ENCODE measurements at regions not wholly inside any gene's neighbourhood (a gene's known extent, or its start where the extent isn't known, plus 50 kb on each side); places are given as distances from the start of the nearest gene placed in this dataset.
"Not testable (repeated sequence)": the region's sequence is repeated elsewhere in the genome, so short reads cannot be mapped to it uniquely, and the experiment has no call there.

GRCh38 chr6:26175033-26175427 lies 87.8 kb downstream of the HFE start:
- no peak for DNase-seq

GRCh38 chr6:26175428-26176181 lies 88.4 kb downstream of the HFE start:
- DNase-seq: peak; percentile 84

- DNase-seq: no peak
Measured at GRCh38 chr6:26179675-26180074, 92.4 kb downstream of the HFE start.

GRCh38 chr6:26180346-26180745 lies 93.1 kb downstream of the HFE start:
- DNase-seq: no peak

GRCh38 chr6:26183237-26183580 lies 96.0 kb downstream of the HFE start:
- no peak for DNase-seq

GRCh38 chr6:26183581-26184366 lies 96.5 kb downstream of the HFE start:
- peak; percentile 90 for DNase-seq

GRCh38 chr6:26184367-26184891 lies 97.2 kb downstream of the HFE start:
- no peak for DNase-seq

GRCh38 chr6:26185004-26185403 lies 97.8 kb downstream of the HFE start:
- DNase-seq: no peak

GRCh38 chr6:26185802-26186201 lies 98.6 kb downstream of the HFE start:
- DNase-seq: no peak

- no peak for DNase-seq
Measured at GRCh38 chr6:26186652-26187051, 99.4 kb downstream of the HFE start.

GRCh38 chr6:26187292-26187691 lies 100.1 kb downstream of the HFE start:
- no peak for DNase-seq

- DNase-seq: peak; percentile 73
Measured at GRCh38 chr6:26187981-26188635, 100.9 kb downstream of the HFE start.

- not testable (repeated sequence) for DNase-seq
Measured at GRCh38 chr6:26191512-26191911, 104.3 kb downstream of the HFE start.

- DNase-seq: no peak
Measured at GRCh38 chr6:26193467-26194328, 106.5 kb downstream of the HFE start.

GRCh38 chr6:26194329-26194701 lies 107.1 kb downstream of the HFE start:
- no peak for DNase-seq

GRCh38 chr6:26194816-26195375 lies 107.7 kb downstream of the HFE start:
- DNase-seq: no peak

GRCh38 chr6:26195376-26195923 lies 108.2 kb downstream of the HFE start:
- peak; percentile 92 for DNase-seq

- peak; percentile 38 for DNase-seq
Measured at GRCh38 chr6:26195924-26196845, 109.0 kb downstream of the HFE start.

- peak; percentile 96 for DNase-seq
Measured at GRCh38 chr6:26196846-26197635, 109.8 kb downstream of the HFE start.

GRCh38 chr6:26197636-26197932 lies 110.4 kb downstream of the HFE start:
- DNase-seq: no peak

All from CD4-positive, alpha-beta T cell treated with Interleukin-17A for 1 hour (primary cell).